Testis (tissue), 2 donors: ENCODE measurements at regions not wholly inside any gene's neighbourhood (a gene's known extent, or its start where the extent isn't known, plus 50 kb on each side); places are given as distances from the start of the nearest gene placed in this dataset.

Experiments used
- CTCF ChIP-seq, 3 experiments: fragments of 450-650 bp in 2 of 3; fragments of 200-600 bp in 1 of 3; sonication (generic) in 1 of 3; IDR thresholded peaks; one replicate each; pipeline ENCODE4 v1.5.1; 2016 to 2019; ENCODE audit warnings: antibody characterized with exemption in 3 of 3, mild to moderate bottlenecking in 2 of 3, moderate library complexity in 1 of 3
- POLR2A ChIP-seq: fragments of 450-650 bp; IDR thresholded peaks from one replicate; pipeline ENCODE4 v1.6.1; 2017; ENCODE audit warnings: antibody characterized with exemption, mild to moderate bottlenecking, moderate library complexity

DNA sequence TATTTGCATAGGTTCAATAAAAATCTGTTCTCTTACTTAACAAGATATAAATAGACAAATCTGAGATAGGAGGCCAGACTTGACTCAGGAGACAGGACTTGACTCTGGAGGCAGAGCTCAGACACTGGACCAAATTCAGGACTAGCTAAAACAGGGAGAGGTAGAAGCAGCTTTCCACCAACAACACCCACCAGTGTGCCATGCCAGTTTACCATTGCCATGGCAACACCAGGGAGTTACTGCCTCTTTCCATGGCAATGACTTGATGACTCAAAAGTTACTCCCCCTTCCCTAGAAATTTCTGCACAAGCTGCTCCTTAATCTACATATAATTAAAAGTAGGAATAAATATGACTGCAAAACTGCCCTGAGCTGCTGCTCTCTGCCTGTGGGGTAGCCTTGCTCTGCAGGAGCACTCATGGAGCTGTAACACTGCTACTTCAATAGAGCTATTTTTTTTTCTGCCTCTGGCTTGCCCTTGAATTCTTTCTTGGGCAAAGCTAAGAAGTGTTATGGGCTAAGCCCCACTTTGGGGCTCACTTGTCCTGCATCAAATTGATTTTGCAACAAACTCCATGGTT, 473.0 kb downstream of the PLK2 start:
- TF ChIP-seq CTCF (IDR thresholded peaks at IDR 0.05) (no peak), POLR2A (no peak)
